ENCODE measurements at regions not wholly inside any gene's neighbourhood (a gene's known extent, or its start where the extent isn't known, plus 50 kb on each side); places are given as distances from the start of the nearest gene placed in this dataset.

DNA sequence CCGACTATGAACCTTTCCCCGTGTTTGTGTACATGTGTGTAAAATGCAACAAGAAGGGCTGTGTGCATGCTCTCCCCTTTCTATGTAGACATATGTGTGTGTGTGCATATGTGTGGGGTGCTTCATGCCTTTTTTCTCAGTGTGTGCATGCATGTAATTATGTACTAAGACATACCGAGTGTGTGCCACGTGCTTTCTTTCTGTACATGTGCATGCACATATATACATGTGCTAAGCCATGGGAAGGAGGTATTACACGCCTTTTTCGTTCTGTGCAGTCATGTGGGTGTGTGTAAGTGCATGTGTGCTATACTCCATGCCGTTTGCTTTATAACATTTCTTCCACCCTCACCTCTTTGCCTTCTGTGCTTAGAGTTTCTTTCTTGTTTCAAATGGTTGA lies 544.3 kb downstream of the TNS3 start:
- Histone ChIP-seq H3K9me3 (ENCODE audit: insufficient read depth, low read depth, low read length) (no peaks in the 10 kb centered on the region), H3K4me2 (ENCODE audit: low read depth, low read length, poor library complexity, severe bottlenecking) (no peak overlapping the region), H3K9ac (ENCODE audit: low read depth, low read length, poor library complexity, severe bottlenecking) (no peak overlapping the region), H3F3A (ENCODE audit: low read depth) (no peaks in the 10 kb centered on the region), H3K36me3 (ENCODE audit: insufficient read depth, low read length) (no peaks in the 10 kb centered on the region), H3K9me2 (replicated peaks; ENCODE audit: low read depth, low read length) (no peaks in the 10 kb centered on the region), H4K20me1 (ENCODE audit: insufficient read depth, low read length, poor library complexity, severe bottlenecking) (no peaks in the 10 kb centered on the region), H3K4me3 (ENCODE audit: low read length, poor library complexity, severe bottlenecking) (no peak overlapping the region), H3K79me2 (ENCODE audit: insufficient read depth, low read length) (no peaks in the 10 kb centered on the region), H3K4me1 (ENCODE audit: insufficient read depth, low read length, poor library complexity, severe bottlenecking) (no peaks in the 10 kb centered on the region), H2AFZ (ENCODE audit: low read length) (no peak overlapping the region), H3K27me3 (ENCODE audit: insufficient read depth, low read length, poor library complexity, severe bottlenecking) (no peaks in the 10 kb centered on the region)
- TF ChIP-seq EZH2phosphoT487 (IDR thresholded peaks at IDR 0.05; ENCODE audit: borderline replicate concordance) (no peak), CTCF (conservative IDR thresholded peaks at IDR 0.05; ENCODE audit: low read length) (no peak)

DNA sequence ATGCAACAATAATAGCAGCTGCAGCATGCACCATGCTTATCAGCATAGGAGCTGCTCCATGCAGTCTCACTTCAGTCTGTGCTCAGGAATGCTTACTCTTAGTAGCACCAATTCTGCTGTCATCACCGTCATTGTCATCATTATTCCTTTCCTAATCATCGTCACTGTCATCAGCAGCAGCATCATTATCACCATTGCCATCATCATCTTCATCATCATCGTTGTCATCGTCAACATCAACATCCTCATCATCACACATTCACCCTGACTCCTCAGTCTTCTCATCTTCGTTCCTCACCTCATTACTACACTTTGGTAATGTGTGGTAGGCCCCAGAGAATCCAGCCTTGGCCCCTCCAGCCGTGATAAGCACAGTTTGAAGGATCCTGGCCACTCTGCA lies 545.0 kb downstream of the TNS3 start:
- no peaks in the 10 kb centered on the region for H4K20me1 ChIP-seq (ENCODE audit: insufficient read depth, low read length, poor library complexity, severe bottlenecking)
- TF ChIP-seq EZH2phosphoT487 (IDR thresholded peaks at IDR 0.05; ENCODE audit: borderline replicate concordance), result no peak
- TF ChIP-seq CTCF (conservative IDR thresholded peaks at IDR 0.05; ENCODE audit: low read length), result no peak
- no peak overlapping the region for H3K4me2 ChIP-seq (ENCODE audit: low read depth, low read length, poor library complexity, severe bottlenecking)
- H3K9ac ChIP-seq (ENCODE audit: low read depth, low read length, poor library complexity, severe bottlenecking), result no peak overlapping the region
- no peaks in the 10 kb centered on the region for H3K9me2 ChIP-seq (replicated peaks; ENCODE audit: low read depth, low read length)
- no peaks in the 10 kb centered on the region for H3K9me3 ChIP-seq (ENCODE audit: insufficient read depth, low read depth, low read length)
- no peaks in the 10 kb centered on the region for H3F3A ChIP-seq (ENCODE audit: low read depth)
- H3K4me3 ChIP-seq (ENCODE audit: low read length, poor library complexity, severe bottlenecking), result no peak overlapping the region
- no peaks in the 10 kb centered on the region for H3K4me1 ChIP-seq (ENCODE audit: insufficient read depth, low read length, poor library complexity, severe bottlenecking)
- H2AFZ ChIP-seq (ENCODE audit: low read length), result no peak overlapping the region
- no peaks in the 10 kb centered on the region for H3K36me3 ChIP-seq (ENCODE audit: insufficient read depth, low read length)
- no peaks in the 10 kb centered on the region for H3K79me2 ChIP-seq (ENCODE audit: insufficient read depth, low read length)
- H3K27me3 ChIP-seq (ENCODE audit: insufficient read depth, low read length, poor library complexity, severe bottlenecking), result no peaks in the 10 kb centered on the region

DNA sequence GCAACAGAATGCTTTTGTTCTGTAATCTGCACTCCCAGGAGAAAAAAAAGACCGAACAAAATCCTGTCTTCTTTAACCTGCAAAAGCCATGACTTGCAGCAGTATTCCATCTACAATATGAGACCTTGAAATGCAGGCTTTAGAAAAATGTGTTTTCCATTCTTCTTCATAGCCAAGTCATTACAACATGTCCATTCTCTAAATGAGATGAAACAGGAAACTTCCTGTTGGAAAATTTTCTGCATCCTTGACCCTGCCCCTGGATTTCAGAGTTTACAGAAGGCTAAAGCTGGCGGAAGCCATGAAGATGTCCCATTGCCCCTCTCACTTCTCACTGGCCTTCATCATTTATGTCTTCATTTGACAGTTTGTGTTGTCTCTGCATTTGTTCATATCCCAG lies 546.4 kb downstream of the TNS3 start:
- Histone ChIP-seq H3K36me3 (ENCODE audit: insufficient read depth, low read length) (no peaks in the 10 kb centered on the region), H3K4me2 (ENCODE audit: low read depth, low read length, poor library complexity, severe bottlenecking) (no peak overlapping the region), H3K9me3 (ENCODE audit: insufficient read depth, low read depth, low read length) (no peaks in the 10 kb centered on the region), H3F3A (ENCODE audit: low read depth) (no peaks in the 10 kb centered on the region), H3K9ac (ENCODE audit: low read depth, low read length, poor library complexity, severe bottlenecking) (no peak overlapping the region), H4K20me1 (ENCODE audit: insufficient read depth, low read length, poor library complexity, severe bottlenecking) (no peaks in the 10 kb centered on the region), H3K4me1 (ENCODE audit: insufficient read depth, low read length, poor library complexity, severe bottlenecking) (no peaks in the 10 kb centered on the region), H3K27me3 (ENCODE audit: insufficient read depth, low read length, poor library complexity, severe bottlenecking) (no peaks in the 10 kb centered on the region), H2AFZ (ENCODE audit: low read length) (no peak overlapping the region), H3K9me2 (replicated peaks; ENCODE audit: low read depth, low read length) (no peaks in the 10 kb centered on the region), H3K79me2 (ENCODE audit: insufficient read depth, low read length) (no peaks in the 10 kb centered on the region), H3K4me3 (ENCODE audit: low read length, poor library complexity, severe bottlenecking) (no peak overlapping the region)
- TF ChIP-seq CTCF (conservative IDR thresholded peaks at IDR 0.05; ENCODE audit: low read length), result no peak
- no peak for TF ChIP-seq EZH2phosphoT487 (IDR thresholded peaks at IDR 0.05; ENCODE audit: borderline replicate concordance)
